H1 (cell line): ENCODE measurements at regions not wholly inside any gene's neighbourhood (a gene's known extent, or its start where the extent isn't known, plus 50 kb on each side); places are given as distances from the start of the nearest gene placed in this dataset.

Source experiments
- ASH2L ChIP-seq: fragments of 200-600, 300-600 bp; sonication (generic); IDR thresholded peaks from one replicate; pipeline ENCODE4 v1.7.1; 2017; ENCODE audit warnings: low read length
- CBX8 ChIP-seq: fragments of 300-800, 300-1000 bp; sonication (generic); IDR thresholded peaks from 2 replicates; pipeline ENCODE4 v1.7.1; 2016; ENCODE audit warnings: low read depth, low read length, borderline replicate concordance
- CEBPB ChIP-seq: IDR thresholded peaks from 2 replicates; pipeline ENCODE4 v1.6.1; 2012; ENCODE audit warnings: low read depth, low read length
- CHD7 ChIP-seq: fragments of 300-600 bp; sonication (generic); IDR thresholded peaks from 2 replicates; pipeline ENCODE4 v1.7.1; 2012; ENCODE audit warnings: low read length, moderate library complexity, mild to moderate bottlenecking, inconsistent platforms; ENCODE audit not compliant: insufficient replicate concordance
- E2F6 ChIP-seq: IDR thresholded peaks from 2 replicates; pipeline ENCODE4 v1.6.1; 2012; ENCODE audit warnings: inconsistent platforms
- EGR1 ChIP-seq: IDR thresholded peaks from 2 replicates; pipeline ENCODE4 v1.6.1; 2011; ENCODE audit warnings: low read depth, low read length, borderline replicate concordance
- GTF2F1 ChIP-seq: IDR thresholded peaks from 2 replicates; pipeline ENCODE4 v1.6.1; 2012; ENCODE audit warnings: low read depth, low read length, improper control_type of control experiment, borderline replicate concordance
- SAP30 ChIP-seq: fragments of 300-600 bp; sonication (generic); IDR thresholded peaks from 2 replicates; pipeline ENCODE4 v1.7.1; 2012; ENCODE audit warnings: low read length, moderate library complexity, mild to moderate bottlenecking, inconsistent platforms; ENCODE audit not compliant: insufficient read depth, insufficient replicate concordance
- TEAD4 ChIP-seq: IDR thresholded peaks from 2 replicates; pipeline ENCODE4 v1.6.1; 2012; ENCODE audit warnings: low read depth, low read length, inconsistent platforms, mixed read lengths
- USF2 ChIP-seq: IDR thresholded peaks from 2 replicates; pipeline ENCODE4 v1.6.1; 2011; ENCODE audit warnings: low read length, improper control_type of control experiment
- ZNF274 ChIP-seq: IDR thresholded peaks from 2 replicates; pipeline ENCODE4 v1.7.0; 2012; ENCODE audit warnings: low read length, borderline replicate concordance; ENCODE audit errors: extremely low read depth

GRCh38 chr18:8546677-8547076 is 62.6 kb upstream of the RAB12 start (continued):
- no peak for TF ChIP-seq CHD7
- no peak for TF ChIP-seq ASH2L
- no peak for TF ChIP-seq USF2
- no peak for TF ChIP-seq GTF2F1
- no peak for TF ChIP-seq EGR1
- TF ChIP-seq SAP30, result no peak
- no peak for TF ChIP-seq CEBPB
- no peak for TF ChIP-seq CBX8
- no peak for TF ChIP-seq ZNF274
- no peak for TF ChIP-seq TEAD4
- peak; percentile 82 for TF ChIP-seq E2F6
